Loucy (cell line): ENCODE measurements at regions not wholly inside any gene's neighbourhood (a gene's known extent, or its start where the extent isn't known, plus 50 kb on each side); places are given as distances from the start of the nearest gene placed in this dataset.

Experiments
- CTCF ChIP-seq: fragments of 200-600 bp; sonication (generic); conservative IDR thresholded peaks from 2 replicates; pipeline ENCODE4 v1.5.1; 2014; ENCODE audit warnings: mild to moderate bottlenecking, antibody characterized with exemption, low read length
- EZH2phosphoT487 ChIP-seq: fragments of 200-600 bp; IDR thresholded peaks from 2 replicates; pipeline ENCODE4 v1.6.1; 2018; ENCODE audit warnings: antibody characterized with exemption, mild to moderate bottlenecking, moderate library complexity, borderline replicate concordance

GRCh38 chr5:62964428-62964827, 385.8 kb downstream of the LRRC70 start:
- TF ChIP-seq CTCF (no peak), EZH2phosphoT487 (no peak)
